Mammary epithelial cell (primary cell): ENCODE measurements at regions not wholly inside any gene's neighbourhood (a gene's known extent, or its start where the extent isn't known, plus 50 kb on each side); places are given as distances from the start of the nearest gene placed in this dataset.

Experiments used
- EZH2 ChIP-seq: IDR thresholded peaks from 2 replicates; pipeline ENCODE4 v1.6.1; 2012; ENCODE audit warnings: low read length, inconsistent platforms, borderline replicate concordance
- TF ChIP-seq, protein P1 (sequence below), 2 donors: IDR thresholded peaks in 1 of 2; conservative IDR thresholded peaks in 1 of 2; 2 replicates each; pipeline ENCODE4 v1.5.1; 2011 to 2012; ENCODE audit warnings: inconsistent platforms in 2 of 2, low read length in 2 of 2, mild to moderate bottlenecking in 2 of 2, control low read depth in 1 of 2, low read depth in 1 of 2; ENCODE audit not compliant: insufficient read depth in 1 of 2; ENCODE audit errors: extremely low read depth in 1 of 2

DNA sequence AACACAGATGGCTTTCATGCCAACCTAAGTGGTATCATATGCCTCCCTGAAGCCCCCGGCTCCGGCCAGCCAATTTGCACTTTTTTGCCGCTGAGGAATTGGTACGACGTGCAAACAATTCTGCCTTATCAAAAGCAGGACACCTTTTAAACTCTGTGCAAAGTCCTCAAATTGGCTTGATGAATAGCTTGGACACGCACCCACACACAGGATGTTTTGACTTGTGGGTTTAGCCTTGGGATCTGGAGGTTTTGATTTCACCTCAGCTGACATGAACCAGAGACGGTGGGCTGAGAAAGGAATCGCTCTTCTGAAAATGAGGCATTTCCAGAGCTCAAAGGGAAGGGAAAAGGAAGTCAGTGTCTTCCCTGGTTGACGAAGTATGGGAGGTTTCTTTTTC, 110.8 kb upstream of the SHOX start:
- TF ChIP-seq, protein P1, sequence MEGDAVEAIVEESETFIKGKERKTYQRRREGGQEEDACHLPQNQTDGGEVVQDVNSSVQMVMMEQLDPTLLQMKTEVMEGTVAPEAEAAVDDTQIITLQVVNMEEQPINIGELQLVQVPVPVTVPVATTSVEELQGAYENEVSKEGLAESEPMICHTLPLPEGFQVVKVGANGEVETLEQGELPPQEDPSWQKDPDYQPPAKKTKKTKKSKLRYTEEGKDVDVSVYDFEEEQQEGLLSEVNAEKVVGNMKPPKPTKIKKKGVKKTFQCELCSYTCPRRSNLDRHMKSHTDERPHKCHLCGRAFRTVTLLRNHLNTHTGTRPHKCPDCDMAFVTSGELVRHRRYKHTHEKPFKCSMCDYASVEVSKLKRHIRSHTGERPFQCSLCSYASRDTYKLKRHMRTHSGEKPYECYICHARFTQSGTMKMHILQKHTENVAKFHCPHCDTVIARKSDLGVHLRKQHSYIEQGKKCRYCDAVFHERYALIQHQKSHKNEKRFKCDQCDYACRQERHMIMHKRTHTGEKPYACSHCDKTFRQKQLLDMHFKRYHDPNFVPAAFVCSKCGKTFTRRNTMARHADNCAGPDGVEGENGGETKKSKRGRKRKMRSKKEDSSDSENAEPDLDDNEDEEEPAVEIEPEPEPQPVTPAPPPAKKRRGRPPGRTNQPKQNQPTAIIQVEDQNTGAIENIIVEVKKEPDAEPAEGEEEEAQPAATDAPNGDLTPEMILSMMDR (conservative IDR thresholded peaks at IDR 0.05 in 1 of 2, IDR thresholded peaks at IDR 0.05 in 1 of 2; ENCODE audit: extremely low read depth in 1 of 2, insufficient read depth in 1 of 2, low read depth in 1 of 2, low read length in 2 of 2) = no peak
- no peak for TF ChIP-seq EZH2
